DOHH2 (cell line): ENCODE measurements at regions not wholly inside any gene's neighbourhood (a gene's known extent, or its start where the extent isn't known, plus 50 kb on each side); places are given as distances from the start of the nearest gene placed in this dataset.

Experiments
- H3F3A ChIP-seq: fragments of 200-600 bp; sonication (generic), shearing (Covaris generic); 2 replicates; pipeline ENCODE4 v1.6.0; 2016; ENCODE audit warnings: antibody characterized with exemption, mild to moderate bottlenecking; ENCODE audit not compliant: control insufficient read depth, insufficient read depth
- H3K27ac ChIP-seq: fragments of 200-600 bp; sonication (generic); 2 replicates; pipeline ENCODE4 v1.5.1; 2014; ENCODE audit warnings: low read depth, mild to moderate bottlenecking, low read length, moderate library complexity
- H3K27me3 ChIP-seq: fragments of 200-600 bp; sonication (generic); 2 replicates; pipeline ENCODE4 v1.6.1; 2014; ENCODE audit warnings: mild to moderate bottlenecking, low read length, mixed read lengths; ENCODE audit not compliant: control insufficient read depth
- H3K36me3 ChIP-seq: fragments of 200-600 bp; sonication (generic); 2 replicates; pipeline ENCODE4 v1.6.1; 2014; ENCODE audit warnings: mild to moderate bottlenecking, low read length, moderate library complexity, mixed read lengths; ENCODE audit not compliant: control insufficient read depth
- H3K4me1 ChIP-seq: fragments of 200-600 bp; sonication (generic); 2 replicates; pipeline ENCODE4 v1.6.1; 2014; ENCODE audit warnings: mild to moderate bottlenecking, low read length, mixed read lengths; ENCODE audit not compliant: control insufficient read depth
- H3K4me2 ChIP-seq: fragments of 200-600 bp; sonication (generic); 2 replicates; pipeline ENCODE4 v1.6.0; 2014; ENCODE audit warnings: mild to moderate bottlenecking, low read length, moderate library complexity
- H3K4me3 ChIP-seq: fragments of 200-600 bp; sonication (generic); 2 replicates; pipeline ENCODE4 v1.5.1; 2014; ENCODE audit warnings: mild to moderate bottlenecking, low read length, mixed read lengths
- H3K79me2 ChIP-seq: fragments of 200-600 bp; sonication (generic); 2 replicates; pipeline ENCODE4 v1.6.1; 2014; ENCODE audit warnings: mild to moderate bottlenecking, low read length, mixed read lengths; ENCODE audit not compliant: control insufficient read depth
- H3K9me2 ChIP-seq: fragments of 200-600 bp; sonication (generic); replicated peaks from 2 replicates; pipeline ENCODE4 v1.6.1; 2014; ENCODE audit warnings: mild to moderate bottlenecking, low read length, mixed read lengths; ENCODE audit not compliant: control insufficient read depth
- H3K9me3 ChIP-seq: fragments of 200-600 bp; sonication (generic); 2 replicates; pipeline ENCODE4 v1.6.1; 2014; ENCODE audit warnings: antibody characterized with exemption, low read length, mixed read lengths; ENCODE audit not compliant: control insufficient read depth, insufficient read depth
- H4K20me1 ChIP-seq: fragments of 200-600 bp; sonication (generic); 2 replicates; pipeline ENCODE4 v1.6.0; 2014; ENCODE audit warnings: low read depth, mild to moderate bottlenecking, antibody characterized with exemption, low read length, moderate library complexity; ENCODE audit not compliant: control insufficient read depth, insufficient read depth
- CTCF ChIP-seq: fragments of 200-600 bp; sonication (generic); IDR thresholded peaks from one replicate; pipeline ENCODE4 v1.5.1; 2014; ENCODE audit warnings: antibody characterized with exemption, mild to moderate bottlenecking, low read depth, low read length; ENCODE audit not compliant: poor library complexity, severe bottlenecking
- EZH2phosphoT487 ChIP-seq: fragments of 200-600 bp; sonication (generic); IDR thresholded peaks from 2 replicates; pipeline ENCODE4 v1.6.1; 2017; ENCODE audit warnings: borderline replicate concordance, mild to moderate bottlenecking, antibody characterized with exemption, low read length, moderate library complexity, mixed read lengths

- Histone ChIP-seq H3F3A (no peaks in the 10 kb centered on the region), H3K27ac (no peak overlapping the region), H3K9me2 (no peaks in the 10 kb centered on the region), H4K20me1 (no peaks in the 10 kb centered on the region), H3K4me3 (no peak overlapping the region), H3K4me1 (no peaks in the 10 kb centered on the region), H3K79me2 (no peaks in the 10 kb centered on the region), H3K4me2 (no peak overlapping the region), H3K36me3 (no peaks in the 10 kb centered on the region), H3K27me3 (no peaks in the 10 kb centered on the region), H3K9me3 (no peaks in the 10 kb centered on the region)
- TF ChIP-seq EZH2phosphoT487 = no peak
Measured at GRCh38 chr10:29794776-29795611, 160.2 kb upstream of the SVIL start.

- no peaks in the 10 kb centered on the region for H3K79me2 ChIP-seq
- no peaks in the 10 kb centered on the region for H3K36me3 ChIP-seq
- H3K4me1 ChIP-seq = no peaks in the 10 kb centered on the region
- H4K20me1 ChIP-seq = no peaks in the 10 kb centered on the region
- no peaks in the 10 kb centered on the region for H3K9me3 ChIP-seq
- H3K27me3 ChIP-seq = no peaks in the 10 kb centered on the region
- no peak overlapping the region for H3K27ac ChIP-seq
- no peaks in the 10 kb centered on the region for H3K9me2 ChIP-seq
- no peaks in the 10 kb centered on the region for H3F3A ChIP-seq
- H3K4me2 ChIP-seq = no peak overlapping the region
- no peak for TF ChIP-seq EZH2phosphoT487
- no peak for TF ChIP-seq CTCF
- H3K4me3 ChIP-seq = no peak overlapping the region
Measured at GRCh38 chr10:29791773-29792172, 157.0 kb upstream of the SVIL start.

- H4K20me1 ChIP-seq = no peaks in the 10 kb centered on the region
- H3K4me3 ChIP-seq = no peak overlapping the region
- H3K36me3 ChIP-seq = no peaks in the 10 kb centered on the region
- H3K9me2 ChIP-seq = no peaks in the 10 kb centered on the region; the same call in 1 of the 2 replicates
- H3F3A ChIP-seq = no peaks in the 10 kb centered on the region
- TF ChIP-seq CTCF = no peak
- no peak for TF ChIP-seq EZH2phosphoT487
- no peak overlapping the region for H3K4me2 ChIP-seq
- no peaks in the 10 kb centered on the region for H3K79me2 ChIP-seq
- no peaks in the 10 kb centered on the region for H3K9me3 ChIP-seq
- H3K27me3 ChIP-seq = no peaks in the 10 kb centered on the region
- no peaks in the 10 kb centered on the region for H3K4me1 ChIP-seq
- H3K27ac ChIP-seq = no peak overlapping the region
Measured at GRCh38 chr10:29790207-29790606, 155.4 kb upstream of the SVIL start.

GRCh38 chr10:29788113-29788512 is 153.3 kb upstream of the SVIL start:
- no peak overlapping the region for H3K4me3 ChIP-seq
- H3K4me1 ChIP-seq = no peaks in the 10 kb centered on the region
- no peak overlapping the region for H3K4me2 ChIP-seq
- H3K27me3 ChIP-seq = no peaks in the 10 kb centered on the region
- no peaks in the 10 kb centered on the region for H3K9me3 ChIP-seq
- no peaks in the 10 kb centered on the region for H4K20me1 ChIP-seq
- no peaks in the 10 kb centered on the region for H3F3A ChIP-seq
- H3K36me3 ChIP-seq = no peaks in the 10 kb centered on the region
- no peaks in the 10 kb centered on the region; the same call in 1 of the 2 replicates for H3K9me2 ChIP-seq
- no peak for TF ChIP-seq CTCF
- TF ChIP-seq EZH2phosphoT487 = no peak
- no peak overlapping the region for H3K27ac ChIP-seq
- no peaks in the 10 kb centered on the region for H3K79me2 ChIP-seq
